Inflammatory macrophage (primary cell): ENCODE measurements at regions not wholly inside any gene's neighbourhood (a gene's known extent, or its start where the extent isn't known, plus 50 kb on each side); places are given as distances from the start of the nearest gene placed in this dataset.

Experiments used
- DNase-seq, 2 donors: peaks; one replicate each; pipeline ENCODE4 v3.0.0-alpha.2; 2020 to 2022

DNA sequence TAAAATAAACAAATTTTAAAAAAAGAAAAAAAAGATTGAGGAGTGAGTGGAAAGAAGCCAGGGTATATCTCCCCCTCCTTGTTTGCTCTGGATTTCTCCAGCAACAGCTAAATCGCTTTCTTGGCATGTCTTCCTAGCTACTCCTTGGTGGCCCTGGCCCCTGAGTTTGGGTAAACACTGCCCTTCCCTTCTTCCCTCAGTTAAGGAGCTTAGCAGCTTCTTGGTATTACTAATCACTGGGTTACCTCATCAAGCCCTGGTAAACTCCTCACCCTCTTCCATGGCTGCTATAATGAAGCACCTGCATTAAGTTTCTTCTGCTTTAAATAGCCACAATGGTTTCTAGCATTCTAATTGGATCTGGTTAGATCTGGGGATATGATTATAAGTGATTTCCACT lies 269.8 kb downstream of the FZD1 start:
- no peak for DNase-seq

DNA sequence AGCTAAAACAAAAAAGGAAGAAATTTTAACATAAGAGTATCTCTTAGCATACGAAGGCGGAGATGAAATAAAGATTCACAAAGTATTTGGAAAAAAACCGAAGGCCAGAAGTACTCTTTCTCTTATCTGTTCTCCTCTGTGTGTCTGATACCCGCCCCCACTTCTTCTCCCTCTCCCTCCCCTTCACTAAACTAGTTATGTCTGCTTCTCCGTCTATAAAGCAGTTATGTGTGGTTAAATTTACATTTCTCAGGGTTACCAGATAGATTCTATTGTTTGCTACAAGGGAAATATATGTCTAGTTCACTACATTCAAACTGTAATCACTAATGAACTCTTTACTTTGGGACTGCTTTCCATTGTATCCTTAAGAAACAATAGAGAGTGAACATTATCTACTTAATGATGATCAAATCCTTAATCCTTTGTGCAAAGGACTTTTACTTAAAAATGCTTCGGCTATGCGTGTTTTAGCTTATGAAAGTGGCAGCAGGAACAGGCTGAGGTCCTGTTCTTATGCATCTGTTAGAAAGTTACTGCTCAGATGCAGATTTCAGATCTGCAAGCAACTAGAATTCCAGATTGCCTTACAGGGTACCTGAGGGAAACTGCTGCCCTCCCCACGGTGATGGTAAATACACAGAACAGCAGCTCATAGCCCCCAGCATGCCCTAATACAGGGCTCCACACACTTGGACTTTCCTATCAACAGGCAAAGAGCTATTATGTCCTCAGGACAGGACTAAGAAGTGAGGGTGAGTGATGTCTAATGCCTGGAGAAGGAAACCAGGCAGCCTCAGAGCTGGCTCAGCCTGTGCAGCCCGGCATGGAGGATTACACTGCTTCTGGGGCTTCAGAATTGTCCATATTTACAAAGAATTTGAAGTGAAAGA lies 273.3 kb downstream of the FZD1 start:
- no peak for DNase-seq

DNA sequence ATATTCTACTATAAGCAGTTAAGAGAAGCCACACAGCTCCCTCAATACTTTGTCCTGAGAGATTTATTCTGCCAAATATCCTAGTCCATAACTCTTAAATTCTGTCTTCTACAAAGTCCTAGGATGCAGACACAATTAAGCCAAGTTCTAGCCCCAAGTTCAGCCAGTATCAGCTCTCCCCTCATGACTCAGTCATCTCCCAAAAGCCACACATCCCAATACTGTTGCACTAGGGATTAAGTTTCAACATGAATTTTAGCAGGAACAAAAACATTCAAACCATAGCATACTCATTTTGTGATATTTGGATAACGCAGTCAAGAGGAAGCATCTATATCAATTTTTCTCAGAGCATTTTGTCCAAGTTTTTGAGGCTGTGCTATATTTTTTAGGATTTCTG lies 277.4 kb downstream of the FZD1 start:
- no peak for DNase-seq

DNA sequence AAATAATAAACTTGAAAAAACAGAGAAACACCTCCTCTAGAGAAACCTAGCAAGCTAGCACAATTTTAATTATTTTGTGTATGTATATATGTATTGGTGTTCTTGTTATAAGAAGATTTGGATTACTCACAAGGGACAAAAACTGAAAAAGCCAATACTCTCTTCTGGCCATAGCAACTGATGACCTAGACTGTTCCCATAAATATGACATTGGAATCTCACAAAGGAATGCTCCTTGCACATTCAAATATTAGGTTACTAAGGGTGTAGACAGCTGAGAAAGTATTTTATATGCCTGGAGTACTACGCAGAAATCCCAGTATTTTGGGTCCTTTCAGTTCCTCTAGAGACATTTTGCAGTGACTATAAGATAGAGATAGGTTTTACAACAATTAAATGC lies 279.4 kb downstream of the FZD1 start:
- no peak for DNase-seq

DNA sequence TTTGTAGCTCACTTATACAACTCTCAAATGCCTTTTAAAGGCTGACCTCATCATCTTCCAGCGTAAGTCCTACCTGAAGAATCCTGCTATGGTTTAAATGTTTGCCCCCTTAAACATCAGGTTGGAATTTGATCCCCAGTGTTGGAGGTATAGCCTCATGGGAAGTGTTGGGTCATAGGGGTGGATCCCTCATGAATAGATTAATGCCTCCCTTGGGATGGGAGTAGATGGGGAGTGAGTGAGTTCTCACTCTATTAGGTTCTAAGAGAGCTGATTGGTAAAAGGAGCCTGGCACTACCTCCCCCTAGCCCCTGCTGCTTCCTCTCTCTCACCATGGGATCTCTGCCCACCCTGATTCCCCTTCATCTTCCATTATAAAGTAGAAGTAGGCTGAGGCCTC lies 285.6 kb downstream of the FZD1 start:
- no peak for DNase-seq

GRCh38 chr7:91550931-91551330 lies 286.7 kb downstream of the FZD1 start:
- no peak for DNase-seq

DNA sequence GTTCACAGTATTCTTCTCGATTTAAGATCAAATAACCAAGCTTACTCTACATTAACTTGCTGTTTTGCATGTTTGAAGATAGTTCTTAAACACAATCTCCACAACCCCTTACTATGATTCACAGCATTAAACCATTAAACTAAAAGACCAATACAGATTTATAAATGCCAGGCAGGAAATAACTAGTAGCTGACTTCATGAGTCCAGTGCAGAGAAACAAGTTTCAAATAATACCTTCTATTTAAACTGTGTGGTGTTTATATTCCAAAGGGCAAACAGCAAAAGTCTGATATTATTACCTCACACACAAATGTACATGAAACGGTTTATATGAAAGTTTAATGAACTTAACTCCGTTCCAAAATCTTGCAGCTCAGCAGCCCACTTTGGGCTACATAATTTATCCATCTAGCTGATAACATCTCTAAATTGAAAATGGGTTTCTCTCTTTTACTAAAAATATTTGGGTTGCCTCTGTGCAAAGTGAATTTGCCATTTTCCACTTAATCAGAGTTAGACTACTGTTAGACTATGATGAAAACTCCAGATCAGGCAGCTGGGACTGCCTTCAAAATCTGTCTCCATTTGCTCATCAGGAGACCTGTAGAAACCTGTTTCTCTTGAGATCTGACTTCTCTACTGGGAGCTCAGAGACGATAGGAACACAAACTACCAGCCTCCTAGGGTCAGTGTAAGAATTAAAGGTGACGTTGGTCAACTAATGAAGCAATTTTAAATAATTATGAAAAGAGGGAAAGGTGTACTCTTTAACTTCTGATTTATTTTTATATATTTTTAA lies 287.3 kb downstream of the FZD1 start:
- DNase-seq = no peak

- no peak for DNase-seq
Measured at GRCh38 chr7:91553410-91553895, 289.2 kb downstream of the FZD1 start.

- no peak for DNase-seq
Measured at GRCh38 chr7:91554883-91555282, 290.6 kb downstream of the FZD1 start.

DNA sequence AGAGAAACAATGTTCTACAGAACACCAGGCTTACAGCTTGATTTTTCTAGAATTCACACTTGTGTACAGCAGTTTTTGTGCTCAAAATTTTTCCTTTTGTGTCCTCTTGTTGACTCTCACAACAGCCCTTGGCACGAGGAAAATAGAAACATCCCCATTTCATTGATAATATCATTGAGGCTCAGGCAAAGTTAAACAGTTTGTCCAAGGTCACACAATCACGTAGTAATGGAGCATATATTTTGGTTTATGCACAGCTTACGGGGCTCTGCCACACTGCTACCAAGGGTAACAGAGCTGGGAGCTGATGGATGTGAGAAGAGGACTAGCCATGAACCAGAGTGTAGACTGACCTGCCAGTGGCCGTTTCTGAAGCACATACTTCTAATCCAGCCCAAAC lies 292.0 kb downstream of the FZD1 start:
- DNase-seq = no peak

DNA sequence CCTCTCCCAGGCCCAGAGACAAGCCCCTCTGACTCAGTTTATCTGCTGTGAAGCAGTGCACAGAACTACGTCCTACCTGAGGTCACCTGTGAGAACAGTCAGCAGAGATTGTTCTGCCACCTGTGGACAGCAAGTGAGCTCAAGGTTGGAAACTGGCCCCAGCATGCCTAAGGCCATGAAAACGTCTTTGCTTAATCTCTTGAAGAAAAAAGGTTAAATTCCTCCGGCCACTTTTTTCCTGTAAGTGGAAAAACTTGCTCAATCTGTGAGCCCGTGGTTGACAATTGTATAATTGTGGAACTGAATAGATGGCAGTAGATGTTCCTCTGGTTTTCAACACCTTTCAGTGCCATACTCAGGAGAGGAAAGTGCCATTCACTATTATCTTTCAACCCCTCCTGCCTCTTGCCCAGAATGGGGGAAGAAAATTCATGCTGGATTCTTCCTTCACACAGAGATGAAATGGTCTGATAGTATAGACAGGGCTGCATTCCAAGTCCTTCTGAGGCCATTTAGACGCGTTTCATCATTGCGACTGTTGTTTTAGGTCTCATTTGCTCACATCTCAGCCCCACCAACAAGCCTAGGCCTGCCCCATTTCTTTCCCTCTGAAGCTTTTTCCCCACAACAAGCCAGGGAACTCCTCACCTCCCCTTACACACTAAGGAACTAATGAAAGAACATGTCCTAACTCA lies 292.9 kb downstream of the FZD1 start:
- DNase-seq = no peak

- DNase-seq = no peak
Measured at GRCh38 chr7:91557789-91558404, 293.7 kb downstream of the FZD1 start.

GRCh38 chr7:91559947-91560346 lies 295.7 kb downstream of the FZD1 start:
- no peak for DNase-seq

- no peak for DNase-seq
Measured at GRCh38 chr7:91564101-91564500, 299.9 kb downstream of the FZD1 start.

GRCh38 chr7:91564541-91564940 lies 300.3 kb downstream of the FZD1 start:
- no peak for DNase-seq

- no peak for DNase-seq
Measured at GRCh38 chr7:91565499-91566401, 301.5 kb downstream of the FZD1 start.

GRCh38 chr7:91566402-91566732 lies 302.1 kb downstream of the FZD1 start:
- no peak for DNase-seq

DNA sequence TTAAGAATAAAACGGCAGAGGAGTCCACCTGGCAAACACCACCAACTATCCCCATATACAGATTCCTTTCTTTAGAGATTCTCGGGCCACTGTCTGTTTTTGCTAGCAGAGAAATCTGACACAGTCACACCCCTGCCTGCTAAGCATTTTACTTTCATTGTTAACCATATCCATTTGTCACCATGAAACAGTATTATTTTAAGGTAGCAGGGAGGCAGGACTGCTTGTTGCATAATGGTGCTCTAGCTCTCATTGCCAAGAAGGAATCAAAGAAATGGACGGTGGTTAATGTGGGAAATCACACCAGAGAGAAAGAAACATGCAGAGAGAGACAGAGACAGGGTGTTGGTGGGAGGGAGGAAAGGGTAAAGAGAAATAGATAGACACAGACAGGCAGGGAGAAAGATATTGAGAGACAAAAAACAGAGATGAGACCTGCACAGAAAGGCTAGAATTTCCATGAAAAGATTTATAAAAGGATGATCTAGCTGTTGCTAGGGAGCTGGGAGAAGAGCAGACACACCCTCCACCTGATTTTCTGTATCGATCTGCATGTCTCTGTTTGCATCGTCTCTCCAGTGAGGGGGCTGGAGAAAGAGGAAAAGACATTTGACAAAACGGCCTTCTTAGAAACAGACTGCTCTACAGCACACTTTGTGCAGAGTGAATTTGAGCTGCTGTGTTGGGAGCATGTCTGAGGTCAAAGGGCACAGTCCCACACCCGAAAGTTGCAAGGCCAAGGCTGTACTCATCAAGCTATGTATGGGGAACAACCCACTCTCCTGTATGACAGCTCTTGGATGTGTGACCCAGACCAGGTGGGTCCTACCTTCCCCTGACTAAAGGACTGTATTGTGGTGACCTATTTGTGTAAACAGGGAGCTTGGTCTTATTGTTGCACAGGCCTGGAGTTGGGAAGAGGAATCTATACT lies 303.1 kb downstream of the FZD1 start:
- no peak for DNase-seq

GRCh38 chr7:91568138-91568537 lies 303.9 kb downstream of the FZD1 start:
- DNase-seq = no peak

- DNase-seq = no peak
Measured at GRCh38 chr7:91569728-91570457, 305.7 kb downstream of the FZD1 start.
